SK-N-SH treated with all-trans-retinoic acid at 6 μM for 48 hours (cell line): ENCODE measurements at regions not wholly inside any gene's neighbourhood (a gene's known extent, or its start where the extent isn't known, plus 50 kb on each side); places are given as distances from the start of the nearest gene placed in this dataset.
A peak's percentile ranks its signal among the peaks of the same experiment; 100 is the strongest.

Source experiments
- ATAC-seq: fragments of 200-7000 bp; cut with Tn5 transposase; 3 replicates; pipeline ENCODE4 v1.9.1; 2020; ENCODE audit warnings: mild to moderate bottlenecking, moderate library complexity
- ARNTL ChIP-seq: fragments of 450-650 bp; formaldehyde crosslinking; IDR thresholded peaks from 2 replicates; pipeline ENCODE4 v1.5.0; 2020; ENCODE audit warnings: low read depth, mild to moderate bottlenecking, moderate library complexity, borderline replicate concordance
- BACH2 ChIP-seq: fragments of 250-450 bp; sonication (Bioruptor Pico); IDR thresholded peaks from 2 replicates; pipeline ENCODE4 v1.9.0; 2021; ENCODE audit warnings: mild to moderate bottlenecking, borderline replicate concordance
- GLIS3 ChIP-seq: fragments of 250-450 bp; sonication (Bioruptor Pico); IDR thresholded peaks from 2 replicates; pipeline ENCODE4 v1.5.0; 2020; ENCODE audit warnings: mild to moderate bottlenecking, moderate library complexity
- ISL1 ChIP-seq: fragments of 250-450 bp; sonication (Bioruptor Pico); IDR thresholded peaks from 2 replicates; pipeline ENCODE4 v2.1.2; 2022; ENCODE audit warnings: mild to moderate bottlenecking, moderate library complexity
- OSR1 ChIP-seq: fragments of 250-450 bp; sonication (Bioruptor Pico); IDR thresholded peaks from 2 replicates; pipeline ENCODE4 v1.8.0; 2022; ENCODE audit warnings: moderate library complexity, mild to moderate bottlenecking, inconsistent platforms
- PATZ1 ChIP-seq: fragments of 250-450 bp; sonication (Bioruptor Pico); IDR thresholded peaks from 2 replicates; pipeline ENCODE4 v1.8.0; 2020; ENCODE audit warnings: mild to moderate bottlenecking, moderate library complexity, borderline replicate concordance
- PPARA ChIP-seq: fragments of 250-450 bp; sonication (Bioruptor Pico); IDR thresholded peaks from 2 replicates; pipeline ENCODE4 v1.5.0; 2020; ENCODE audit warnings: mild to moderate bottlenecking, borderline replicate concordance
- RARB ChIP-seq: fragments of 250-450 bp; sonication (Bioruptor Pico); IDR thresholded peaks from 2 replicates; pipeline ENCODE4 v1.8.0; 2021; ENCODE audit warnings: mild to moderate bottlenecking, moderate library complexity
- SNAI2 ChIP-seq: fragments of 250-450 bp; sonication (Bioruptor Pico); IDR thresholded peaks from 2 replicates; pipeline ENCODE4 v1.5.0; 2020; ENCODE audit warnings: mild to moderate bottlenecking, moderate library complexity
- TCF4 ChIP-seq: fragments of 250-450 bp; sonication (Bioruptor Pico); IDR thresholded peaks from 2 replicates; pipeline ENCODE4 v1.8.0; 2021; ENCODE audit warnings: mild to moderate bottlenecking, moderate library complexity, borderline replicate concordance
- TOX ChIP-seq: fragments of 250-450 bp; sonication (Bioruptor Pico); IDR thresholded peaks from 2 replicates; pipeline ENCODE4 v1.8.0; 2021; ENCODE audit warnings: mild to moderate bottlenecking, moderate library complexity, borderline replicate concordance
- ZC3H10 ChIP-seq: fragments of 250-450 bp; sonication (Bioruptor Pico); IDR thresholded peaks from 2 replicates; pipeline ENCODE4 v1.5.1; 2021; ENCODE audit warnings: mild to moderate bottlenecking, moderate library complexity
- ZFP3 ChIP-seq: fragments of 250-450 bp; sonication (Bioruptor Pico); IDR thresholded peaks from 2 replicates; pipeline ENCODE4 v1.5.0; 2020; ENCODE audit warnings: mild to moderate bottlenecking, moderate library complexity
- ZFP30 ChIP-seq: fragments of 450-650 bp; formaldehyde crosslinking; IDR thresholded peaks from 2 replicates; pipeline ENCODE4 v1.5.0; 2022; ENCODE audit warnings: mild to moderate bottlenecking, moderate library complexity
- ZNF565 ChIP-seq: fragments of 450-650 bp; formaldehyde crosslinking; conservative IDR thresholded peaks from 2 replicates; pipeline ENCODE4 v1.5.0; 2020; ENCODE audit warnings: low read depth, mild to moderate bottlenecking, moderate library complexity
- ZNF70 ChIP-seq: fragments of 450-650 bp; formaldehyde crosslinking; IDR thresholded peaks from 2 replicates; pipeline ENCODE4 v1.5.0; 2020; ENCODE audit warnings: mild to moderate bottlenecking, moderate library complexity
- TF ChIP-seq, protein P1 (sequence below): fragments of 250-450 bp; sonication (Bioruptor Pico); IDR thresholded peaks from 2 replicates; pipeline ENCODE4 v1.8.0; 2021; ENCODE audit warnings: low read depth, mild to moderate bottlenecking, moderate library complexity, borderline replicate concordance
- TF ChIP-seq, protein P2 (sequence below): fragments of 250-450 bp; sonication (Bioruptor Pico); IDR thresholded peaks from 2 replicates; pipeline ENCODE4 v1.5.0; 2020; ENCODE audit warnings: mild to moderate bottlenecking, moderate library complexity
- TF ChIP-seq, protein P3 (sequence below): fragments of 250-450 bp; sonication (Bioruptor Pico); IDR thresholded peaks from 2 replicates; pipeline ENCODE4 v1.5.1; 2021; ENCODE audit warnings: mild to moderate bottlenecking, moderate library complexity

DNA sequence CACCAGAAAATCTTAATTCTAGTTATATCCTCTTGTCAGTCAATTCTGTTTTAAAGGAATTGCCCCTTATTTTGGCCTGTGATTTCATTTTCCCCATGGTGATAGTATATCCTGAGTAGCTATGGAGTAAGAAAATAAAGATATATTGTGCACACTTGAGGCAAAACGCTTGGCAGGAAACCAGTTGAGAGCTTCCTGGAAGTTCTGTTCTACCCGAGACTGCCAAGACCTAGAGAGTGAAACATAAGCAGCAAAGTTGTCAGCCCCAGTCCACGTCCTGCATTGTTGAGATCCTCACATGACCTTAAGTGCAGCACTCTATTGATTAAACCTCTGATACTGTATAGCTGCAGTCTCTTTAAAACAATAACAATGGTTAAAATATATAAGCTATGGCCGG, 235.2 kb downstream of the CDC14C start (continued):
- no peak for TF ChIP-seq RARB
- TF ChIP-seq, protein P1, sequence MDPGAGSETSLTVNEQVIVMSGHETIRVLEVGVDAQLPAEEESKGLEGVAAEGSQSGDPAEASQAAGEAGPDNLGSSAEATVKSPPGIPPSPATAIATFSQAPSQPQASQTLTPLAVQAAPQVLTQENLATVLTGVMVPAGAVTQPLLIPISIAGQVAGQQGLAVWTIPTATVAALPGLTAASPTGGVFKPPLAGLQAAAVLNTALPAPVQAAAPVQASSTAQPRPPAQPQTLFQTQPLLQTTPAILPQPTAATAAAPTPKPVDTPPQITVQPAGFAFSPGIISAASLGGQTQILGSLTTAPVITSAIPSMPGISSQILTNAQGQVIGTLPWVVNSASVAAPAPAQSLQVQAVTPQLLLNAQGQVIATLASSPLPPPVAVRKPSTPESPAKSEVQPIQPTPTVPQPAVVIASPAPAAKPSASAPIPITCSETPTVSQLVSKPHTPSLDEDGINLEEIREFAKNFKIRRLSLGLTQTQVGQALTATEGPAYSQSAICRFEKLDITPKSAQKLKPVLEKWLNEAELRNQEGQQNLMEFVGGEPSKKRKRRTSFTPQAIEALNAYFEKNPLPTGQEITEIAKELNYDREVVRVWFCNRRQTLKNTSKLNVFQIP (CRISPR knock-in tag), result no peak
- no peak for TF ChIP-seq SNAI2 (CRISPR knock-in tag)
- no peak for TF ChIP-seq BACH2 (CRISPR knock-in tag)
- TF ChIP-seq PPARA, result no peak
- TF ChIP-seq ZC3H10 (CRISPR knock-in tag), result no peak
- TF ChIP-seq OSR1, result no peak
- TF ChIP-seq TOX (CRISPR knock-in tag), result no peak

DNA sequence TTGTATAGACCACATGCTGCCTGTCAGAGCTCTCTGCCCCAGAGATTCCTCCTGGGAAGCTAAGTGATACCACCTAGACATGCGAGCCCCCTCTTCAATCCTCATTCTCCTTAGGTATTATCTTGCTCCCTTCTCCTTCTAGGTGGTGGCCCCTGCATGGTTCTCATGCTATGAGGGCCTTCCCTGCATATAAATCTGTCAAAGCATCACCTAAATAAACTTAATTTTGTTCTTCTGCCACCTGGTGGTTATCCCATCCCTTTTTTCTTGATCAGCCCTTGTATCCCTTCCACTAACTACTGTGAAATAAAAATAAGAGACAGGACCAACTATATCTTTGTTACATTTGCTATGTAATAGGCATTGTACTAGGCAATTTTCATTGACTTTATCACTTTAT, 242.1 kb downstream of the CDC14C start:
- ATAC-seq, result peak; percentile 55; the same call in 2 of the 3 replicates
- TF ChIP-seq ZFP3 (CRISPR knock-in tag) (no peak), PPARA (no peak), GLIS3 (CRISPR knock-in tag) (no peak), TCF4 (no peak), BACH2 (CRISPR knock-in tag) (no peak), ISL1 (no peak), OSR1 (no peak), SNAI2 (CRISPR knock-in tag) (no peak)
- TF ChIP-seq, protein P2, sequence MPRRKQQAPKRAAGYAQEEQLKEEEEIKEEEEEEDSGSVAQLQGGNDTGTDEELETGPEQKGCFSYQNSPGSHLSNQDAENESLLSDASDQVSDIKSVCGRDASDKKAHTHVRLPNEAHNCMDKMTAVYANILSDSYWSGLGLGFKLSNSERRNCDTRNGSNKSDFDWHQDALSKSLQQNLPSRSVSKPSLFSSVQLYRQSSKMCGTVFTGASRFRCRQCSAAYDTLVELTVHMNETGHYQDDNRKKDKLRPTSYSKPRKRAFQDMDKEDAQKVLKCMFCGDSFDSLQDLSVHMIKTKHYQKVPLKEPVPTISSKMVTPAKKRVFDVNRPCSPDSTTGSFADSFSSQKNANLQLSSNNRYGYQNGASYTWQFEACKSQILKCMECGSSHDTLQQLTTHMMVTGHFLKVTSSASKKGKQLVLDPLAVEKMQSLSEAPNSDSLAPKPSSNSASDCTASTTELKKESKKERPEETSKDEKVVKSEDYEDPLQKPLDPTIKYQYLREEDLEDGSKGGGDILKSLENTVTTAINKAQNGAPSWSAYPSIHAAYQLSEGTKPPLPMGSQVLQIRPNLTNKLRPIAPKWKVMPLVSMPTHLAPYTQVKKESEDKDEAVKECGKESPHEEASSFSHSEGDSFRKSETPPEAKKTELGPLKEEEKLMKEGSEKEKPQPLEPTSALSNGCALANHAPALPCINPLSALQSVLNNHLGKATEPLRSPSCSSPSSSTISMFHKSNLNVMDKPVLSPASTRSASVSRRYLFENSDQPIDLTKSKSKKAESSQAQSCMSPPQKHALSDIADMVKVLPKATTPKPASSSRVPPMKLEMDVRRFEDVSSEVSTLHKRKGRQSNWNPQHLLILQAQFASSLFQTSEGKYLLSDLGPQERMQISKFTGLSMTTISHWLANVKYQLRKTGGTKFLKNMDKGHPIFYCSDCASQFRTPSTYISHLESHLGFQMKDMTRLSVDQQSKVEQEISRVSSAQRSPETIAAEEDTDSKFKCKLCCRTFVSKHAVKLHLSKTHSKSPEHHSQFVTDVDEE (CRISPR knock-in tag), result no peak
- TF ChIP-seq, protein P1 (CRISPR knock-in tag), result no peak
- TF ChIP-seq, all 23 proteins: peak for 0

GRCh38 chr7:49172639-49173038, 248.3 kb downstream of the CDC14C start:
- no peak for ATAC-seq
- no peak for TF ChIP-seq ZFP3 (CRISPR knock-in tag)
- no peak for TF ChIP-seq TCF4
- no peak for TF ChIP-seq SNAI2 (CRISPR knock-in tag)
- TF ChIP-seq PATZ1 (CRISPR knock-in tag), result no peak
- TF ChIP-seq, protein P2 (CRISPR knock-in tag), result no peak
- no peak for TF ChIP-seq ZNF565 (CRISPR knock-in tag)
- TF ChIP-seq, protein P3, sequence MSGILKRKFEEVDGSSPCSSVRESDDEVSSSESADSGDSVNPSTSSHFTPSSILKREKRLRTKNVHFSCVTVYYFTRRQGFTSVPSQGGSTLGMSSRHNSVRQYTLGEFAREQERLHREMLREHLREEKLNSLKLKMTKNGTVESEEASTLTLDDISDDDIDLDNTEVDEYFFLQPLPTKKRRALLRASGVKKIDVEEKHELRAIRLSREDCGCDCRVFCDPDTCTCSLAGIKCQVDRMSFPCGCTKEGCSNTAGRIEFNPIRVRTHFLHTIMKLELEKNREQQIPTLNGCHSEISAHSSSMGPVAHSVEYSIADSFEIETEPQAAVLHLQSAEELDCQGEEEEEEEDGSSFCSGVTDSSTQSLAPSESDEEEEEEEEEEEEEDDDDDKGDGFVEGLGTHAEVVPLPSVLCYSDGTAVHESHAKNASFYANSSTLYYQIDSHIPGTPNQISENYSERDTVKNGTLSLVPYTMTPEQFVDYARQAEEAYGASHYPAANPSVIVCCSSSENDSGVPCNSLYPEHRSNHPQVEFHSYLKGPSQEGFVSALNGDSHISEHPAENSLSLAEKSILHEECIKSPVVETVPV (CRISPR knock-in tag), result no peak
- TF ChIP-seq, protein P1 (CRISPR knock-in tag), result no peak
- TF ChIP-seq ZC3H10 (CRISPR knock-in tag), result no peak
- TF ChIP-seq GLIS3 (CRISPR knock-in tag), result no peak
- TF ChIP-seq ISL1, result no peak
- no peak for TF ChIP-seq BACH2 (CRISPR knock-in tag)
- TF ChIP-seq ARNTL (CRISPR knock-in tag), result no peak
- no peak for TF ChIP-seq OSR1
- no peak for TF ChIP-seq ZFP30 (CRISPR knock-in tag)
- TF ChIP-seq ZNF70 (CRISPR knock-in tag), result no peak
